ENCODE measurements at regions not wholly inside any gene's neighbourhood (a gene's known extent, or its start where the extent isn't known, plus 50 kb on each side); places are given as distances from the start of the nearest gene placed in this dataset.

DNA sequence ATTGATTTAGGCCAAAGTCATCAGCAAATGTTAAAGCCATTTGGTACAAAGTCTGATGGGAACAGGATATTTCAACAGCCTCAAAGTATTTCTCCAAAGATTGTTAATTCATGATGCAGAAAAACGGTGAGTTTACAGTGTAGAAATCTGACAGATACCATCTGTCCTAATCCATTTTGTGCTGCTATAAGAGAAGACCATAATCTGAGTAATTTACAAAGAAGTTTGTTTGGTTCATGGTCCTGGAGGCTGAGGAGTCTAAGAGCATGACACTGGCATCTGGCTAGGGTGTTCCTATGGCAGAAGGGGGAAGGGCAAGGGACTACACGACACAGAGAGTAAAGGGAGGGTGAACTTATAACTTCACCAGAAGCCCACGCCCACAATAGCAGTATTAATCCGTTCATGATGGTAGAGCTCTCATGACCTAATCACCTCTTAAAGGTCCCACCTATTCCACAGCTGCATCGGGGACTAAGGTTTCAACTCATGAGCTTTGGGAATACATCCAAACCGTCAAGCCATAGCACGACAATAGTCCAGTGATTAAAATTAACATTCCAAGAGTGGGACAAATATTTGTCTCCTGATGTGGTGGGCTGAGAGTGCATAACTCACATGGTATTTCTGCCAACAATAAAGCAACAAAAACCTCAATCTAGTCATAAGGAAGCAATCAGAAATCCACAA is 298.6 kb upstream of the AKR1E2 start:
- no peak for DNase-seq (ENCODE audit: low read depth)

DNA sequence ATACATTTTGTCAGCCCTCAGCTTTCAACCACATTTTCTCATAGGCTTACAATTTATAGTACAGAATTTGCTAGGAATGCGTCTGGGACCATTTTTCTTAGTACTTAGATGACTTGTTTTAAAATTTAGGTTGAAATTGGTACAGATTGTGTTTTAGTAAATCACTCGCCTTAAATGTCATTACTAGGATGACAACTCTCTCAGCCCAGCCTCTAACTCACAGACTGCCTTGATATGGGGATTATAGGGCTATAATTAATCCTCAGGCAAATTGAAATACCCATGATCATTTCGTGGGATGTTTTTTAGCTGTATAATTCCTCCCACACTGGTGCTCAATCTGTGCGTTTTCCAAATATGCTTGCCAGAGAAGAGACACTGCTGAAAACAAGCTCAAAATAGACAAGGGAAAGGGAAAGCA is 299.7 kb upstream of the AKR1E2 start:
- no peak for DNase-seq (ENCODE audit: low read depth)

DNA sequence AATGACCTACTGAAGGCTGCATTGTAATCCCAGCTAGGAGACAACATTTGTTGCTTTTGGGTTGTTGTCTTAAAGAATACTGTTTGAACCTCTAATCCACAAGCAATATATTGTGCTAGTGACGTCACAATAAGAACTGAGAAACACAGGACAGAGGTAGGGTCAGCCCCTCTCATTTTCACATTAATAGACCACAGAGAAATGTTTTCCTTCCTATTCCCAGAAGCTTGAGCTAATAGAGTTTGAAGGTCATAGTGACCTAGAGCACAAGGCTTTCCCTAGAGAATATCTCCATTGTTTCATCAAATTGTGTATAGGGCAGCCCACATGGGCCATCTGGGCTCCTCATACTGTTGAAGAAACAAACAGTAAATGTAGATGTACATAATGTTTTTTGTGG is 300.9 kb upstream of the AKR1E2 start:
- no peak for DNase-seq (ENCODE audit: low read depth)

DNA sequence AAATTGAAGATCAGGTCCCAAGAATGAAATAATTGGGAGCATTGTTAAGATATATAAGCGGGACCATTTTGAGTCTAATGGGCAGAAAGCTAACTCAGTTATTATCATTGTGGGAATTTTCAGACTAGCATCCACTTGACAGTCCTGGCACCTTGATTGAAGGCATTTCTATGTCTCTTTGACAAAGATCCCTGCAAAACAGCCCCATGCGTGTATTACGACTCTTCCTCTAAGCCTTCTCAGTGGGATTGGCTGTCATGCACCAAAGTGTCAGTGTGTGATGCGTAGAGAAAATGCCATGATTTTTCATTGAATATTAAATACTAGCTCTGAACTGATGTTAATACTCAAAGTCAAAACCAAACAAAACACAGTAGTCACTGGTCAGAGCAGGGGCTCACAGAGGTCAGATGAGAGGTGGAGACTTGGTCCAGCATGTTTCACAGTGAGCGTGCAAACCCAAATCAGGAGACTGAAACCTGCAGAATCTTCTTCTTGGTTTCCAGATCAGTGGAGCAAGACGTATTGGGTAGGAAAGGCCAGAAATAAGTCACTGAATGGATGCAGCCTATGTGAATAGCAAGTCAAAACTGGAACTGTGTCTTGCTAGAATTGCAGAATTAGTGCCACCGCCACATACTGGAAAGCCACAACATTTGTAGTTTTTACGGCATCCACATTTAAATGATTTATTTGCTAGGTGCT is 303.6 kb upstream of the AKR1E2 start:
- no peak for DNase-seq (ENCODE audit: low read depth)

DNA sequence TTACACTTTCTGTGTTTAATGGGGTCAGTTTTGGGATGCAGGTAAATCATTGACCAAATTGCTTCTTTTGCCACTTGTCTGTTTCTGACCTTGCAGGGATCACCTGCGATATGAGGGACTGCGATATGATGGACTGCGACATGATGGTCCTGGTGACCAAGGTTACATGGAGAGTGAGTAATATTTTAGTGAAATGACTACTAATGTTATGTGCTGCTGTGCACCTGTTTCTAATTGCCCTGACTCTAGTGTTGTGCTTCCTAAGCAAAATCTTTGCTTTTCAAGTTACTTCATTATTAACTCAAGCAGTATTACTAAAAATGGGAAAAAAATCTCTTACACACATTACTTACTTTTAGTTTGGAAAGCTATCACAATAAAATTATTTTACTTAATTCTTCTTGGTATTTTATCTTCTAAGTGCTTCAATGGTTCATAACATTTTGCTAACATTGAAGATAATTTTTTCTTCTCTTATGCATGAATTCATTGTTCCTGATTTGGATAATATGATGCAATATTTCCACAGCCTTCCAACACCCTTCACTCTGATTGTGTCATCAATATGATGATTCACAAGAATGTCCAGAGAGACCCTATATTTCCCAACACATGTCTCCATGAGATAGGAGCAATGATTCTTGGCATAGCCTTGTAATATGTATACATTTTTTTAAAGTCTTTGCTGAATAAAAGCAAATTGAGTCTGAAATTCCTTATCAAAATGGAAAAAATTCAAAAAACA is 306.2 kb upstream of the AKR1E2 start:
- DNase-seq (ENCODE audit: low read depth) = no peak

DNA sequence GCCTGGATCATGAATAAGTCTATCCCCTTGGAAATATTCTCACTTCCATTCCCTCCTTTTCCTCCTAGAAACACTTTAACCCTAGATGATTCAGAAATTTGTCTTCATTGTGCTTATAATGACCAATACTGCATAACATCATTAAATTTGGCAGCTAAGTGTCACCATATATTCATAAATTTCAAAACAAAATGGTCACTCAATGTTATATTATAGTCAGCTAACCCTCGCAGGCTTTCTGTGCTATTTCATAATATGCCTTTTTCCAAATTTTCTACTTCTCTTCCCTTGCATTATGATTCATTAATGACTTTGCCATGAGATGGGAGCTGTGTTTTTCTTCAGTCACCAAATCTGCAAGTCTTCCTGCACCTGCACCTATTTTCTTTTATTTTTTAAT is 308.3 kb upstream of the AKR1E2 start:
- DNase-seq (ENCODE audit: low read depth) = no peak

DNA sequence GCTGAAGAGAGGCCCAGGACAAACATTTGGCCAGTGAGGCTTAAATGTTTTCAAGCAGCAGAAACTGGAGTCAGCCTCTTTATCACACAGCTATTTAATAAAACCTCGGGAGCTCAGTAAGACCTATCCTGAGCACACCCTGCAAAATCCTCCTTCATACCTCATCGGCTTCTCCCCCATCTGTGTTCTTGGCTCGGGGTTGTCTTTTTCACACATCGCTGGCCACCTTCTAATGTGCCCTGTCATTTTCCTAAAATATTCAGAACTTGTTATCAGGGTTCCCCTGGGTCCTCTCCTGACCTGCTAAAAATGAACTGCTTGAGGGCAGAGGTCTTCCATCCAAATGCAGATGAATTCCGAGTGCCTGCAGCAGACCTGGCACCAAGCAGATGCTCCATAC is 310.3 kb upstream of the AKR1E2 start:
- no peak for DNase-seq (ENCODE audit: low read depth)

DNA sequence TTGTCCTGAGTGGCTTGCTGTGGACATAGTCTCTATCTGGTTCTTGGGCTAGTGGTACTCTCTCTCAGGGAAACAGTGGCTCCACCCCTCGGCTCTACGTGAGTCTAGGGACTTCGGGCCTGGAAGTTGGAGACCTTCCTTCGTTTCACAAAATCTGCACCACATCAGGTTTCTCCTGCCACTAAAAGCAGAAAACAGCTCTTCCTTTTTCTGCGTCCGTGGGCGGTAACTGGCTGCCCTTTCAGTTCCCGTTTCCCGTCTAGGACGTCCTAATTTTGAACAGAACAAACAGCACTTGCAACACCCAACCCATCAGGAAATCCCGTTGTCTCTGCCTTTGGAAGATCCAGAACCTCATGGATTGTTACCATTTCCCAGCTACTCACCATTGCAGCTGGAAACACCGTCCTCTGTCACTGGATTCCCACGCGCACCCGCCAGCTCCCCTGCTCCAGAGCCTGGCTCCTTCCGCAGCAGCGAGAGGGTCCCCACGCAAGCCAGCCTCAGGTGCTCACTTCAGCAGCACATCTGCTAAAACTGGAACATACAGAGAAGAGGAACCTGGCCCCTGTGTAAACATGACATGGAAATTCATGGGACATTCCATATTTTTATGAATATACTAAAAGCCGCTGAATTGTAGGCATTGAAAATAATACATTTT is 311.4 kb upstream of the AKR1E2 start:
- DNase-seq (ENCODE audit: low read depth) = no peak

DNA sequence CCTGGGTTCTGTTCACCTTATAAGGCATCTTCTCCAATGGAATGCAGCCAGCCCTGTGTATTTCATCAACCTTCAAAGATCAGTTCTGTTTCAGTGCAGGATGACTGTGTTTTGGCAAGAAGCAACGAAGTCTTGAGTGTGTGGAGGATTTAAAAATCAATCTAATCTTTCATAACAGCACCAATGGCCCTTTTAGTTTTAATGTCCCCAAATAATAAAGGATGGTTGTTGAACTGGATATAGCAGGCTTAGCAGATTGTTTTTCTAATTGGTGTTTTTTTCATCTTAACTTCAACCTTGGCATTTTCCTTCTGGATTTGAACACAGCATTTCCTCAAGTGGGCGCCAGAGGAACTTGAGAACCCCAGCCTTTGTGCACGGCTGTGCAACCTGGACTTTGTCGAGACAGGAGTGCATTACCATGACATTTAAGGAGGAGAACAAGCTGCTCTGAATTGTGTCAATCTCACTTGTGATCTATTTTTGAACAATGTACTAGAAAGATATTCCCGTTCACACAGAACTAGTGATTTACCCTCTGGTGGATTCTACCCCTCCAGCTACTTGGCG is 313.3 kb upstream of the AKR1E2 start:
- no peak for DNase-seq (ENCODE audit: low read depth)

DNA sequence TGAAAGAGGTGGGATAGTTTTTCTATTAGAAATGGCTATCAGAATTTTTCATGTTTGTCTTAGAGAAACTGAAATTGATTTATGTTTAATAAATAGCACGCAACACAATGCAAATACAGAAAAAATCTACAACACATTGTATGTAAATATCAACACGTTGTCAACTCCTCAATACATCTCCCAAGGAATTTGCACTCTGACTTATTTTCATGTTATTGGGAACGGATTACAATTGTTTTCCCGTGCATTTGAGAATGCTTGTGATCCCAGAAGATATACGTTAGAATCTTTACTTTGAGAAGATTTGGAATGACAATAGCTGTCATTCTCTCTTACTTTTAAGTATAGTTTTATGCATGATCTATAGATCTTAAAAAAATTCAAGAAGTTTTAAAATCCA is 313.8 kb upstream of the AKR1E2 start:
- DNase-seq (ENCODE audit: low read depth) = no peak

DNA sequence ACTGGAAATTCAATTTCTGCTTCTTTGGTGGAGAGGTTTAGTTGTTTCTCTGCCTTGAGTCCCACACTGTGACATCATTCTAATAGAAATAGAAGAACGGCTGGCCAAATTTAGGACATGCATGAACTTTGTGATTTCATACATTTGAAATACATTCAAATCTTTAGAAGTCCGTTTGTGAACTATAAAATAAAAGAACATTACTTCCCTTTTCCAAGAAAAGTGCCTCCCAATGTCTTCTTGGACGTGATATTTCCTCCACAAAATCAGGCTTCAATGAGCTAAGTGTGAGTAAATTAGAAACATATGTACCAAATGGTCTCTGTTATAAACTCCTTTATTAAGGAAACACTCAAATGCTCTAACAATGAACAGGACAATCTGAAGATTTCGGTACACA is 314.5 kb upstream of the AKR1E2 start:
- DNase-seq (ENCODE audit: low read depth) = no peak

DNA sequence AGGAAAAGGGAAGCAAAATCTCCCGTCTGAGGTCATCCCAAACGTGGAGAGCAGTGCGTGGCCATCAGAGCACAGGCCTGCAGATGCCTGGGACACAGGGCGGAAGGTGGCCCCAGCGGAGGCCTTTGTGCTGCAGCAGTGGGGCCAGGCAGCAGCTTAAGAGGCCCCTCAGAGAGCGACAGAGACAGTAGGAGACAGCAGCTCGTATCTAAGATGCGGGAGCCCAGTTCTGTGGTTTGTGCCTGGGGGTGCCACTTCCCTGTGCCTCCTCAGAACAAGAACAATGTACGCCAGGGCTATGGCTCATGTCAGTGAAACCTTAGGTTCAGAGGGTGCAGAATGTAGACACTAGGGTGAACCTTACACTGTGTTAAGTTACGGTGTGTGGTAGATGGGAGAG is 316.6 kb upstream of the AKR1E2 start:
- DNase-seq (ENCODE audit: low read depth) = no peak

DNA sequence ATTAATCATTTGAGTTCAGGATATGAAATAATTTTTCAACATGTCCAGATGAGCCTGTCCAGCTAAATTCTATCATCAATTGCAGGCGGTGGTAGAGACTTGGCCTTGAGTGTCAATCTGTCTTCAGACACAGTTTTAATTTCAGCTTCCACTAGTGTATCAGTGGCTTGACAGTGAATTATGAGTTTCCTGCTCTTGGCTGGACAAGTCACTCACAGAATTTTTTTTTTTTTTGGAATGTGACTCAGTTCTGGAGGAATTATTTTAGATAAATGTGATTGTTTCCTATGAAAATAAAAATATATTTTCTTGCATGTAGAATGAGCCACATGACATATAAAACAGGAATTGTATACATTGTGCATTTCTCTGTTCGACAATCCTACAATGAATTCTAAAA is 319.9 kb upstream of the AKR1E2 start:
- DNase-seq (ENCODE audit: low read depth) = no peak

DNA sequence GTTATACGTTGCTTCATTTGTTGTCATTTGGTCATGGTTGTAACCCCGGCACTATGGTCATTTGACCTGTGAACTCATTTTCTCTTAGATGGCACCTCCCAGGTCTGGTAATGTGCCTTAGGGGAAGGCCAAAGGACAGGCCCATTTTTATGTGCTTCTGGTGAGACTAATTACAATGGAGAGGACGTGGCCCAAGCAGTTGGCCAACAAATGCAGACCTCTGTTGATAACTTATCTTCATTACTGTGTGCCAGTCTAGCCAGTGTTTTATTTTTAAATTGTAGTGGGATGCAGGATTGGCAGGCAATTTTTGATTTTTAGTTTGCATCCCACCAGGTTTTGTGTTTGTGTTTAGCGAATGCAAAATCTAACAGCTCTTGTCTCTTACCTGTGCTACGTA is 321.5 kb upstream of the AKR1E2 start:
- DNase-seq (ENCODE audit: low read depth) = no peak

DNA sequence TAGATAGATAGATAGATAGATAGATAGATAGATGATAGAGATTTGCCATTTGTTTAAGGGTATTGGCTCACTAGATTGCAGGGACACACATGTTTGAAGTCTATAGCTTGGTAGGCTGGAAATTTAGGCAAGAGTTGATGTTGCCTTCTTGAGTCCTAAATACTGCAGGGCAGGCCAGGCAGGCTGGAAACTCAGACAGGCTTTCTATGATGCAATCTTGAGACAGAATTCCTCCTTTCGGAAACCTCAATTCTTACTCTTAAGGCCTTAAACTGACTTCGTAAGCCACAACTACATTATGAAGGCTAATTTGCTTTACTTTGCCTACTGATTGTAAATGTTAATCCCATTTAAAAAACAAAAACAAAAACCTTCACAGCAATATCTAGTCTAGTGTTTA is 322.9 kb upstream of the AKR1E2 start:
- DNase-seq (ENCODE audit: low read depth) = no peak

DNA sequence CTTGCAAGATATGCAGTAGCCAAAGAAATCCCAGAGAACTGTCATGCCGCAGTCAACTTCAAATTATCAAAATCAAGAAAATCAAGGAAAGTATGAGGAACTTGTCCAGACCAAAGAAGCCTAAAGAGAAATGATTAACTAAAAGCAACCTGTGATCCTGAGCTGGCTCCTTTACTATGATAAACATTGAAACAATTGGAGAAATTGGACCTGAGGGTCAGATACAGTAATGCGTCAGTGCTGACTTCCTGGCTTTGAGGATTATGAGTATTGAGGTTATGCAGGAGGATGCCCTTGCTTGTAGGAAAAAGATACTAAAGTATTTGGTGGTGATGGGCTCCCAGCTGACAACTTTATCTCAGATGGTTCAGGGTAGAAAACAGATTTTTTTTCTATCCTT is 324.7 kb upstream of the AKR1E2 start:
- DNase-seq (ENCODE audit: low read depth) = no peak

DNA sequence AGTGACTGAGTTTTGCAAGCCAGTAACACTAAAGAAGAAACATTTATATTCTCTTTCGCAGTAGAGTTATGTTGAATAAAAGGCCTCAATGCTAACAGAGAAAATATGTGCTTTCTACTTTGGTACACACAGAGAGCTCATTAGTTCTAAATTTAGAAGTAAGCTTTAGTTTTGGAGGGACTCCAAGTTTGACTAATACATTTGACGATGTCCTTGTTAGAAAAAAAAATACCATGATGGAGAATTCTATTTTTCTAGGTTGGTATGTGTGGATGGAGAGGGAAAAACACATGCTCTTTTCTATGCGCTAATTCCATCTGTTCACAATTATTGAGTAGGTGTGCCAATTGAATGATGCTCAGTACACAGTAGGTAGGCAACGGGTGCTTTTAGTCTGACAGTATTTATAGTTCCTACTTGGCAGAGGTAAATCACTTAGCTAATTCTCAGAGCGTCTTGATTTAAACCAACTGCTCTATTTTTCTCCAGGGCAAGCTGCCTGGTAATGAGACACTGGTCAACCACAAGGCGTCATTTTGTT is 327.2 kb upstream of the AKR1E2 start:
- no peak for DNase-seq (ENCODE audit: low read depth)

DNA sequence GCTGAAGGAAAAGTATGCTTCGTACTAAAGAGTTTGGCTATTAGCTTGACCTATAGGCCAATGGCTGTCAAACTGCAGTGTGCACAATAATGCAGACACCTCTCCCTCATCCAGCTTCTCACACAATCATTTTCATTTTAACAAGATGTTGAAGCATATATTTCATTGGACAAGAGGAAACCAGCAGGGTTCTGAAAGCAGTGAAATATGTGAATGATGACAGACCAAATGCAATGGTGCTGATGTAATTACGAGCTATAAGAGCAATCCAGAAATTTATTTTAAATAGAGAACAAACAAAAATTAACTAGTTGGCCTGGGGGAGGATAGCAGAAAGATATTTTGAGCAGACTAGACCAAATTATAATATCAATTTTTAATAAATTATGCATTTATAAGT is 331.5 kb upstream of the AKR1E2 start:
- DNase-seq (ENCODE audit: low read depth) = no peak

DNA sequence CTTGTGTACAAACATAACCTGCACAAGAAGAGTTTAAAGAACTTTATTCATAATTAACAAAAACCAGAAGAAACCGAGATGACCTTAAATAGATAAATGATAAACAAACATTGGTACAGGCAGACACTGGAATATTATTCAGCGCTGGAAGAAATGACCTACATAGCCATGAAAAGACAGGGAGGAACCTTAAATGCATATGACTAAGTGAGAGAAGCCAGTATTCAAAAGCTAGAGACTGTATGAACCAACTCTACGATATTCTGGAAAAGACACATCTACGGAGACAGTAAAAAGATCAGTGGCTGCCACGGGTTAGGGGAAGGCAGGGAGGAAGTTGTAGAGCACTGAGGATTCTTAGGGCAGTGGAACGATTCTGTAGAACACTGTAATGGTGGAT is 333.8 kb upstream of the AKR1E2 start:
- DNase-seq (ENCODE audit: low read depth) = no peak

DNA sequence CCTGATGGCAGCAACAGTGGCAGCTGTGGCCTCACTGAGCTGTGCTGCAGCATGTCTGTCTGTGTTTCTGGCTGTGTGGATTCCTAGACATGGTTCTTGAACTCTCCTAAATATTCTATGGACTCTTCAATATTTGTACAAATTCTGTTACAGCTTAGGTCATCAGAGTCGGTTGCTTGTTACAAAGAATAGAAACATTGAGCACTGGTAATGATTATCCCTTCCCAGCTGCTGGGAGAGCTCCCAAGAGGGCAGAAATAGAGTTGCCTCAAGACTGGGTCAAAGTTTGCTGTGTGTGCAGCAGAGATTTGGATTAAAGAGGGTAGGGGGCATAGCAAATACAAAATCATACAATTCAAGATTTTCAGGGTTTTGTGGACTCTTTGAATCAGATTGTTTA is 337.1 kb upstream of the AKR1E2 start:
- DNase-seq (ENCODE audit: low read depth) = no peak

DNA sequence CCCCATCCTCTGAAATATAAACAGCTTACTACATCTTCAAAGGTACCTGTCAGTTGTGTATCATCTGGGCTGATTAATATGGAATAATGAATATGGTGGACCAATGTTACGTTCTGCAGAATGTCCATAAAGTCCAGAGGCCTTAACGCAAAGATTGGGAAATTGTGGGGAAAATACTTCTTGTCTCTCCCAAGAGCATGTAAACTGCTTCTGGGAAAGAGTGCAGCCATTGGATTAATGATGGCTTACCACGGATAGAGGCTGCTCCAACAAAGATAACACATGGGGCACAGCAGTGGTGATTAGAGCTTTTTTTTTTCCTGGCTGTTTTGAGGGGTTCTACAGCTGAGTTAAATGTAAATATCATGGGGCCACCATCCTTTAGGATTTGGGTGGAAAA is 340.4 kb upstream of the AKR1E2 start:
- no peak for DNase-seq (ENCODE audit: low read depth)

DNA sequence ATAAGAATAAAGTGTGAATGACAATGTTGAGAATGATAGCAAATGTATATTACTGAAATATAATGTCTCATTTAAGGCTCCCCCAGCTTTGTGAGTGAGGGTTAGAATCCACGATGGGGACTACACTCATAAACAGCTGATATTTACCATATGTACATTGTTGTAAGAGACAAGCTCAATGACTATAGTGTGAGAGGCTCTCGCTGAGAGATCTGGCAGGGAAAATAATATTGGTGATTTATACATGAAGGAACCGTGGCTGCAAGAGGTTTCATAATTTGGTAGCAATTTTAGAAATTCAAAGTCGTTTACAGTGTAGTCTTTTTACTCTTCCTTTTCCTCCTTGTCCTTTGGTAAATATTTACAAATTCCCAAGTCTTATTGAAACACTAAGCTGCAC is 342.2 kb upstream of the AKR1E2 start:
- no peak for DNase-seq (ENCODE audit: low read depth)

Measured in activated T-helper 9 cell treated with anti-CD3 and anti-CD28 coated beads, Interleukin-2, amount 50 U/mL, for 16 hours (primary cell).